Activated T-helper 1 cell treated with Interleukin-2 at 50 U/mL for 16 hours (primary cell): ENCODE measurements at regions not wholly inside any gene's neighbourhood (a gene's known extent, or its start where the extent isn't known, plus 50 kb on each side); places are given as distances from the start of the nearest gene placed in this dataset.

Experiments used
- DNase-seq: peaks from one replicate; pipeline ENCODE4 v3.0.0-alpha.2; 2020; ENCODE audit warnings: low read depth

DNA sequence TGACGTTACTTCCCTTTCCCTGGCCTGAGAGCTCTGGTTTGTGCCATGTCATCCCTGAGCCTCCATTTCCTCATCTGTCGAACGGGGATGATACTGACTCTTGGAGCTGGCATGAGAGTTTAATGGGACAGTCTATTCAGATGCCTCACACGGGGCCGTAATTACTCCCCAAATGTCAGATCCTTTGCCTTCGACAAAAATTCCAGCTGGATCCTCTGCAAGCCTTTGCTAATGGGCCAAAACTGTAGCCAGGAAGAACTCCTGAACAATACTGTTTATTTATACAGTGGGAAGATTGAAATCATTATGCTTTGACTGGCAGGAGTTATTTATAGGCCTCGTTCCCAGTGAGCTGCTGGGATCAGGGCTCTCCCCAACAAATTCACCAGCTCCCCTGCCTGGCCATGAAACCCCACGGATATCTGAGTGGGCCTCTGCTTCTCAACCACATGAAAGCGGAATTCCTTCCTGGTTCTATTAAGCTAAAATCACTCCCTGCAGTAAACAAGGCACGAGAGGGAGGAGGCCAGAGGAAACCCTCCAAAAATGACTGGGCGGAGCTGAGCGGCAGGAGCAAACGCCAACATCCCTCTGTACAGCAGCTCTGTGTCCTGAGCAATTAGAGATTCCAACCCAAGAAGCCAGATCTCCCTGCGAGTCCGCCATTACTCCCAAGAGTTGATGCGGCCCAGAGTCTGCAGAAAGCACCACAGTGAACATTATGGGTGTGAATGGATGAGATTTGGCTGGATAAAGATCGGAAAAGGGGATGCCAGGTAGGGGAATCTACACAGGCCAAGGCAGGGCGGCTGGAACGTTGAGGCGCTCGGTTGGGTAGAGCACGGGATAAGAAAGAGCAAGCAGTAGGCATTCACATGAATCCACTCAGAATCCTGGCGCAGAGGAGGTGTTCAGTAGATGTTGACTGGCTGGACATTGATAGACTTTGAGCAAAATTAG lies 326.1 kb downstream of the BCL11B start:
- DNase-seq: no peak

DNA sequence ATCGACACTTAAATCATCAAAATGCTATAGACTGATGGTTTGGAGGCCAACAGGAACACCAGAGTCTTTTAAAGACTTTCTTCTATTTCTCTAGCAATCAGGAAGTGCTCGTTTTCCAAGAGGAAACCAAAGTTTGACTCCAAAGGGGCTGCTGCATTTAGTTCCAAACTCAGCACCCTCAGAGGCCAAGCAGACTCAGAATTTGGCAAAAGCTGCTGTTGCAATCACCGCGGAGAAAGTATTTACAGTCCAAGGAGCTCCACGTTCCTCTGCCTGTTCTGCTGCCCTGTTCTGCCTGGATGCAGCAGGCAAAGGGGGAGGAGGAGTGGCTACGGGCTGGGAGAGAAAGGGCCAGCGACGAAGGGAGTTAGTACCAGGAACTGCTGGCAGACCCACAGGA lies 325.1 kb downstream of the BCL11B start:
- no peak for DNase-seq

DNA sequence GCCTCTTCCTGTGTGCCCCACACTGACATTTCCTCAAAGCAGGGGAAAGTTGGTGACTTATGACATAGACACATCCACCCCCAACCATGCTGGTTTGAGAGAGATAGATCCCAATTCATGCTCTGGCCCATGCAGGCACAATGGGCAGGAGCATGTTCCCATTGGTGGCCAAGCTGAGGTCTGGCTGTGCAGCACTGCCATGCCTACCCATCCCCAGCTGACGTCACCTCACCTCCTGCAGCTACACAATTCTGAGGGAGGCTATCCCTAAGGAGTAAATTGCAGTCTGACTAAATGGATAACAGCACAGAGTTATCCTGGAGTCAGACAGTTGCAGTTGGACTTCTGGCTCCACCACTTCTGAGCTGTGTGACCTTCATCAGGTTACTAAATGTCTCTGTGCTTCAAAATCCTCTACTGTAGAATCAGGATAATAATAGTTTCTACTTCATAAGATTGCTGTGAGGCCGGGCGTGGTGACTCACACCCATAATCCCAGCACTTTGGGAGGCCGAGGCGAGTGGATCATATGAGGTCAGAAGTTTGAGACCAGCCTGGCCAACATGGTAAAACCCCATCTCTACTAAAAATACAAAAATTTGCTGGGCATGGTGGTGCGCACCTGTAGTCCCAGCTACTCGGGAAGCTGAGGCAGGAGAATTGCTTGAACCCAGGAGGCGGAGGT lies 323.9 kb downstream of the BCL11B start:
- DNase-seq: no peak

DNA sequence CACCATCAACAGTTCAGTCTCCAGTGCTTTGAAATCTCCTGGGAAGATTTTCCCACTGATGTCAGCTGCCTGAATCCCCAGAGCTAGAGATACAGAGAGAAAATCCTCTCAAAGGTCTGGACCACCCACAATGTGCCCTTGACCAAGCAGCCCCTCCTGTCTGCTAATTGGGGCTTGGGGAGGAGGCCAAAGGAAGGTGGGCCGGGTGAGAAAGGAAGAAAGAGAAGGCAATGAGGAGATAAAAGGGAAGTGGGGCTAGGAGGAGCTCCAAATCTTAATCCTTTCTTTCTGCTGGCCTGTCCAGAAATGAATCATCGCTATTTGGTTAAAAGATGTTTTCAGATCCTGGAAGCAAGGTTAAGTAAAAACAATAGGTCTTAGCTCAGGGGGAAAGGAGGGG lies 322.9 kb downstream of the BCL11B start:
- DNase-seq: no peak

DNA sequence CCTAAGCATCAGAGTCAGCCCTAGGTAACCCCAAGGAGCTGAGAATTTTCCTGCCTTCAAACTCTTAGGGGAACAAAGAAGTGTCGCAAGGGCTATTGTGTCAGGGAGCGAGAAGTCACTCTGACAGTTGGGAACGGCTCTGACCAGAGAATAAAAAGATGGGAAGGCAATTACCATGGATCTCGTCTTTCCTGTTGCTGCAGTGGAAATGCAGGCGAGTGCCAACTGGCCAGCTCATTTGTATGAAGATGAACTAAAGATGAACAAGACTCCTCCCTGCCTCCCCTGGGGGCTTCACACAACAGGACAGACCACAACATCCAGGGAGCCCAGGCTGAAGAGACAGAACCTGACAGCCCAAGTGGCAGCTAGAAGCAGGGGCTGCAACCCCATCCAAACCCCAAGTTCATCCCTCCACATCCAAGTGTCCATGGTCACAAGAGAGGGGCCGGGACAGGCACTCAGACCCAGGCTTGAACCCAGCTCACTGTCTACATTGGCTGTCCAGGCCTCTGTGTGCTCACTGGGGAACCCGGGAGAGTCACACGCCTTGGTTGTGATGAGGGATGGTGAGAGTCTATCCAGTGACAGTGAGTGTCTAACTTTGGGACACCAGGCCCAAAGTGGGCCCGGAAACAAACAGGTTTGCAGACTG lies 322.4 kb downstream of the BCL11B start:
- DNase-seq: no peak

DNA sequence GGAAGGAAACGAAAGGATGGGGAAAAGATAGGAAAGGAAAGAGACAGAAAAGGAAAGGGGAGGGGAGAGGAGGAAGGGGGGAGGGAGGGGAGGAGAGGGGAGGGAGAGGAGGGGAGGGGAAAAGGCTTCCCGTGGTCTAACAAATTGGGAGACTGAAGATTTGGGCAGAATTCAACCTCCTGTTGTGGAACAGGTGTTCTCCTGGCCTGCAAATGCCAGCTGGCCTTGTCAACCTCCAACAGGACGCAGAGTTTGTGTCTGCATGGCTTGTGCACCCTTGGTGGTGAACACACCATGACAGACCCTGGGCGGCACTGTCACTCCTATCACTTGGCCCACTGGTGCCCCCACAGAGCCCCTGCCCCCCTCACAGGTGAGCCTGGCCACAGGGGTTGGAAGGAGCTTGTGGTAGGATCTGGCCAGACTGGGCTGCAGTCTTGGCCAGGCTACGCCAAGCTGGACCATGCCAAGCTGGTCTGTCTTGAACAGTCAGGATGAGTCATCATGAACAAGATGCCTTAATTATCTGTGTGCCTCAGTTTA lies 321.6 kb downstream of the BCL11B start:
- DNase-seq: no peak

DNA sequence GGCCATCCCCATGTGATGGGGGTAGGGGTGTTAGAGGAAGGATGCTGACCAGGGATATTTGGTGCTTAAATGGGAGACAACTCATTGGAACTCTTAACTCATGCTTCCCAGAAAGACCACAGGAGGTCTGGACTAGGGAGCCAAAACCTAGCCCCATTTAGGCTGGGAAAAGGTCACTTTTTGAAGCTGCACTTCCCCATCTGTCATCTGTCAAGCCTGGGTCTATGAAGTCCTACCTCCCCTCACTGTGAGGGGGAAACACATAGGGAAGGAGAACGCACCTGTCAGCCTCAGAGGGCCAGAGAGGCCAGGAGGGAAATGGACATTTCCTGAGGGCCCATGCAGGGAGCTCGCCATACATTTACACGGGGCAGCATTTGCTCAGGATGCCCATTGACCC lies 321.0 kb downstream of the BCL11B start:
- DNase-seq: no peak

DNA sequence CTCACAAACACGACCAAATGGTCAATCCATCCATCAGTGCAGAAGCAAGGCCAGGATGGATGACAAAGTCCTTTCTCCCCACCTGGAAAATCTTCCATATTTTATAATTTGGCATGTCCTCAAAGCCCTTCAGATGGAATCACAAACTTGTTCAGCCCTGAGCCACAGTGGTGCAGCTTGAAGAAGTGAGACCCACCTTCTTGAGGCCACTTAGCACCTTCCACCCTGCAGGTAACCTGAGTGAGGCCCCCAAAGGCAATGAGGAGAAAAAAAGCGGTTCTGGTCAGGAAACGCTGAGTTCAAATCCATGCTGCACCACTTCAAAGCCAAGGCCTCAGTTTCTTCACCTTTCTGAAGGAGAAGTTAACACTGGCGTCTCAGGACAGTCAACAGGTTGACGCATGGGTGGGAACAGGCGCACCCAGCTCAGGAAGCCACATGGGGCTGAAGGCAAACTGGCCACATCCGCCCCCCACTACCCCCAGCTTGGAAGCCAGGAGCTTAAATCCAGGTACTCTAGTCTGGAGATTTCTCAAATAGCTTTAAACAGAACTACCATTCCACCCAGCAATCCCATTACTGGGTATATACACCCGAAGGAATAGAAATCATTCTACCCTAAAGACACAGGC lies 320.4 kb downstream of the BCL11B start:
- DNase-seq: no peak

DNA sequence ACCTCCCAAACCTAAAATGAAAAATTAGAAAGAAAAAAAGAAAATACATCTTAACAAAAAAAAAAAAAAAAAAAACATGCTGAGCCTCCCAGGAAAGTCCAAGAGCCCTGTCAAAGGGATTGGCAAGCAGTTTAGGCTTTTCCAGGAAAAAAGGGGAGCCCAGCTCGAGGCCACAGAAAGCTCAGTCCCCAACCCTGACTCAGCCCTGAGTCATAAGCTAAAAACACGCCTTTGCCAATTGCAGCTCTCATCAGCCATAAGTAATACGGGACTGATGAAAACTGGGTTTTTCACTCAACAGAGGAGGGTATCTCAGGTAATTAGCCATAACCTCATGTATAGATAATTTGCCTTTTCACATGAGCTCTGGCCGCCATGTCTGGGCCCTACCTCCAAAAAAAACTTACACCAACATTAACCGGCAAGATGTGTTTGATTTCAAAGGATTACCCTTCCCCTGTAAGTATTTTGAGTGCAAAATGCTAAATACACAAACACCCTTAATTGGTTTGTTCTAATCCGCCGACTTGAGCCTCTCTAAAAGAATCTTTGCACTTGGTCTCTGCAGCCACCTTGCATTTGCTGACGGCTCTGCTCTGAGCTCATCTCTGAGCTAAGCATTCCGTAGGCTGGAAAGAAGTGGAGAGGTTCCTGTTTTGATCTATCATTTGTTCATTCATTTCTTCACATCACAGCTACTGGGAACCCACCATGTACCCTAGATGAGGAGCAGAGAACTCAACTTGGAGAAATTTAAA lies 319.2 kb downstream of the BCL11B start:
- DNase-seq: no peak

DNA sequence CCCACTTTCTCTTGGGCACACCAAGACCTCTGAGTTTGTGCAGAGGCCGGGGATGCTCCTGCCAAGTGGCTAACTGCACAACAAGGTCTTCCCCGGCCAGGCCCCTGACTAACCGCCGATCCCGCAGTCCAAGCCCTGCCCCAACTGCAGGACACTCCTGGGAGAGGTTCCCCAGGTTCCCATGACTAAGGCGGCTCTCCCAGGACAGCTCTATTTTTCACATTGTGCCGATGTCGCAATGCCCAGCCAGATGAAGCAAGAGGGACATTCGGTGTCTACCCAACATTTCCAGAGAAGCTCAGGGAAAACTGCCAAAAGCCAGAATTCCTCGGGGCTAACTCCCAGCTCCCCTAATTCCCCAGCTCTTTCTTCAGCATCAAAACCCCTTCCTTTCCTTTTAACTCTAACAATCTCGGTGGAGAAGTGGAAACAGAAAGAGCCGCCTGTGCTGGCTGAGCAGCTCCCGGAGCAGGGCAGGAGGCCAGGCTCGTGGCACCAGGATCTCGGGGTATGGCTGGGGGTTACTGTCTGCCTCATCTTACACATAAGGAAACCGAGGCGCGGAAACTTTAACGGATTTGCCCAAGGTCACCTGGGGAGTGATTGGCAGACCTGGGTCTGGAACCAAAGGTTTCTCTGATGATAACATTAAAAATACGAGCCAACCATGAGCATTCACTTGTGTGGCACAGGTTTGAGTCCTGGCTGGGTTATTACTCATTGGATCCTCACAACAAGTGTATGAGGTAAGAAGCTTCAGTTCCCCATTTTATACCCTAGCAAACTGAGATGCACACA lies 318.2 kb downstream of the BCL11B start:
- no peak for DNase-seq

DNA sequence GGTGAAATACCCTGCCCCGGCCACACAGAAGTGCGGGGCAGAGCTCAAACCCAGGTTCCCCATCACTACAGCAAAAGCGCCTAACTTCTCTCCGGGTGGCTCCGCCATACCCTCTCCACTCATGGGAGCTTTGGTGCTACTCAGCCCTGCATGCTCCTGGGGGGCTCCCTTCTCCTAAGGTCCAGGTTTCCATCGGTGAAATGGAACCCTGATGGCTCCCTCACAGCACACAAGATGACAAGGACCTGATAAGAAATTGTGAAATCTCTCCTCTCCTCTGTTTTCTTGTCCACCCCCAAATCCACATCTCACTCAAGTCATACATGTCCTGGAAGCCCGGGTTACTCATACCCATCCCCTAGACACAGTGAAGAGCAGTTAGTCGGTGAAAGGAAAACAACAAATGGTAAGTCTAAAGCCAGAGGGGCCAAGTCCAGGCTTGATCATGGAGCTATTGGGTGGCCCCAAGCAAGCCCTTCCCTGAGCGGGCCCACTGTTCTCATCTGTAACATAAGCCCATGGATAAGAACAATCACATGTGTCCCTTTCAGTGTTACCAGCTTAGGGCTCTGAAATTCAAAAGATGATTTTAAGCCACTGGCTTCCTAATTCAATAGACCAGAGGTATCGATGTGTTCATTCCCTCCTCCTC lies 317.5 kb downstream of the BCL11B start:
- no peak for DNase-seq

DNA sequence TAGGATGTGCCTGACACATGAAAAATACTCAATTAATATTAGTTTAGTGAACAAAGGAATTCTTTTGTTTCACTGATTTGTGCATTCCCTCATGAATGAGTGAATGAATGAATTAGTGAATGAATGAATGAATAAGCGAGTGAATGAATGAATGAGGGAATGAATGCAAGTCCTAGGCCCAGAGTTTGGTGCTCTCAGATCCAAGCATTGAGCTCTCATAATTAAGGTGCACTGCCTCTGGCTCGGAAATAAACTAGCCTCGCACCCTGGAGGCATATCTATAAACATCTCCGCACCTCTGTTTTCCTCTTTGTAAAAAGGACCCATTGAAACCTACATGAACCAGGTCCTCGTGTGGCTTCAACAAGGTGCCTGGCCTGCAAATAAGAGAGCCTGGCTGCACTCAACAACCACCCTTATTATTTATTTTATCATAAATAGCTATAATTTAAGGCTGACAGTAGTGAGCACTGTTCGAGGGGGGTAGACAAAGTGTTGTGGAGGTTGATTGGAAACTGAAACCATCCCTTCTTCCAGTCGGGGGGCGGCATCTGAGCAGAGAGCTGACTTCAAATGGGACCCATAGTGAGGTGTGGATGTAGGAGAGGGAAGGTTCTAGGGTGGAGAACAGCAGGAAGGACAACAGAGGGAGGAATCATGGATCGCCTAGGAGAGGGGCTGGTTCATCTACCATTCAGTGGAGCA lies 316.8 kb downstream of the BCL11B start:
- DNase-seq: no peak

DNA sequence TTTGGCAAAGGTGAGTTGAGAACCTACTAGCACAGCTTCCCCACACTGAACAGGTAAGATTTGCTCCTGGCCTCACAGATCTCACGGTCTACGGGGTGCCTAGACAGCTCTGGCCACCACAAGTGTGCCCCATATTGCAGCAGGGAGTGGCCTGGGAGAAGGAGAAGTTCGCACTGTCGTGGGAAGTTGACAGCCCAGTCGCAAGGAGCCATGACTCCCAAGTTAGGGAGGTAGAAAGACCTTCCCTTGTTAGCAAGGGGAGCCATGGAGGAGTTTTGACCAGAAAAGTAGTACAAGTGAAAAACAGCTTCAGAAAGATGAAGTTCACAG lies 316.3 kb downstream of the BCL11B start:
- DNase-seq: no peak

DNA sequence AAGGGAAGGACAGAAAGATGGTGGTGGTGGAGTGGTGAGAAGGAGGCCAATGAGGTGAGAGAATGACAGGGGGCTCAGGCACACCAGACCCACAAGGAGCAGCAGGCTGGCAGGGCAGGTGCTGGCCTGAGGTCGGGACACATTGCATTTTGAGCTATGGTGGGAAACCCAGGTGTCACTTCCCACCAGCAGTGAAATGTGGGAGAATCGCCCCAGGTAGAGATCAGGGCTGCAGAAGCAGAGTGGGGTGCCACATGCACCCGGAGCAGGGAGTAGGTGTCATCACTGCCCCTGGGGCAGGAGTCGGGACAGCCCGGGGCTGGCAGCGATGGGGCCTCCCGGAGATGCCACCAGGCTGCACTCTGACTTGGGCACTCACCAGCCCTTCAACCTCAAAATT lies 315.8 kb downstream of the BCL11B start:
- DNase-seq: no peak

DNA sequence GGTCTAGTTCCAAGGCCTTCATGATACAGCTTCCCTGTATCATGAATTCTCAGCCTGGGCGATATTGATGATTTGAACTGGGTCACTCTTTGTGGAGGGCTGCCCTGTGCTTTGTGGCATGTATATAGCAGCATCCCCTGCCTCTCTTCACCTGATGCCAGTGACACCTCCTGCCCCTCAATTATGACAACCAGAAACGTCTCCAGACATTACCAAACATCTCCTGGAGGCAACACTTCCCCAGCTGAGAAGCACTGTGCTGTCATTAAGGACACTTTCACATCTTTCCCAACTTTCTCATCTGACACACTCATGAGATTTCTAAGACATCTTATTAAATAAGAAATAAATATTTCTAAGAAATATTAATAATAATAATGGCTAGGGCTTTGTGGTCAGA lies 315.3 kb downstream of the BCL11B start:
- DNase-seq: no peak

DNA sequence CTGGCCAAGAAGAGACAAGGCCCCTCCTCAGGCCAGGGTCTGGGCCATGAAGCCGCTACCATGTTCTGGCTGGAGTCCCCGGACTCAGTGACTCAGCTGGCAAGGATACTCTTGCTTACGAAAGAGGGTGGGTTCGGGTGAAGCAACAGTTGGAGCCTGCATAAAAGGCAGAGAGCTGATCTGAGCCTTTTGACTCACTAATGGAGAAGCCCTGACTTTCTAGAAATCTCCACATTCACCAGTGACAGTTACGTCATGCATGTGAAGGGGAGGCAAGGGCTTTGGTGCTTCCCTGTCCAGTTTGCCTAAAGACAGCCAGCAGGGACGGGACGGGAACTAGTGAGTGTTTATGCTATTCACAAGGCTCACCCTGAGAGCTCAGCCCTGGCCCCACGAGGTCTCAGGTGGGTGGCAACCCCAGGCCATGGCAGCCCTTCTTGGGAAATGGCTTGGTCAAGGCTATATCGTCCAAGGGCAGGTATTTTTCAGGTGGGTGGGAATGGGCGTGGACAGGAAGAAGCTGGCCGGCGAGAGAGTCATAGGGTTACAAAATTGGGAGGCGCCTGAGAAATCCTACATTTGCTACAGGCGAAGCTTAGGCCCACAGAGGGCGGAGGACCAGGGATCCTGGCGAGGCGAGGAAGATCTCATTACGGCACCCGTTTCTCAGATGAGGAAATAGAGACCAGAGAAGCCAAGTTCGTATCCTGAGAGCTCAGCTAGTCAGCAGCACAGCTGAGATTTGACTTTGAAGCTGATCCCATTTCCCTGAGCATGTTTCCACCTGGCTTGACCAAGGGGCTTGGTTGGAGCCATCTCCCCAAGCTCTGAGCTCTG lies 314.6 kb downstream of the BCL11B start:
- DNase-seq: no peak

DNA sequence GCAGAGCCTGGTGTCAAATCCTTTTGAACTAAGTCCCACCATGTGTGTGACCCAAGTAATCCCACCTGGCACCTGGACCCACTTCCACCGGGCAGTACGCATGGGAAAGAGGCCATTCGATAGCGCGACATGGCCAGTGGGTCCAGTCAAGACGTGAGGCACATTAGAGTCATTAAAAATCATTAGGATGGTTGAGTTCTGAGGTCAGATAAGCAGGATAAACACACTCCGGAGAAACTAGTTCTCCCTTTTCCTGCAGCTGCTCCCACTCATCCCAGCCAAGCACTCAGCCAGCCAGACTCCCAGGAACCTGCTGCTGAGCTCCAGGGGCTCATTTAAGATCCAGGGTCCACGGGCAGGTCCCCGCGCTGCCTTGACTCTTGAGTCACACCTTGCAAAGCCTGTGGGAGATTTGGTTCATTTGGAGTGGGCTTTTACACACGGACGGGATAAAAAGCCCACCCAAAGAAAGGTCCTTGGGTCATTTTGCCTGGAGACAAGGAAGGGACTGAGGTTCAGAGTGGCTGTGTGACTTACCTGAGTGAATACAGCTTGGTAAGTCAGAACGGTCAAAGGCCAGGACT lies 313.9 kb downstream of the BCL11B start:
- no peak for DNase-seq

DNA sequence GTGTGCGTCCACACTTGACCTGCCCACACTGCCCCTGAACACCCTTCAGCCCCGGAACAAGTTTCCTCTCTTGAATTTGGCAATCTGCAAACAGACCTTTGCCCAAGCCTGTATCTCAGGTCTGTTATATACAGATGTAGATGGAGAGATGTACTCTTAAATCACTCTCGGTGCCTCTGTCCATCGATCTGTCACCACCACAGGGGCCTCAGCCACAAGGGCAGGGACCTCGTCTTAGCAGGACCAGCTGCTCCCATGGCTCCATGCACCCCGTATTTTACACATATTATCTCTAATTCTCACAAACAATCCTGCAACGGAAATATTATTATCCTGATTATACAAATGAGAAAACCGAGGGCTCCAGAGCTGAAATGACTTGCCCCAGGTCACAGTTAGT lies 313.4 kb downstream of the BCL11B start:
- no peak for DNase-seq
